ENCODE measurements at regions not wholly inside any gene's neighbourhood (a gene's known extent, or its start where the extent isn't known, plus 50 kb on each side); places are given as distances from the start of the nearest gene placed in this dataset.
"Not testable (repeated sequence)": the region's sequence is repeated elsewhere in the genome, so short reads cannot be mapped to it uniquely, and the experiment has no call there.

DNA sequence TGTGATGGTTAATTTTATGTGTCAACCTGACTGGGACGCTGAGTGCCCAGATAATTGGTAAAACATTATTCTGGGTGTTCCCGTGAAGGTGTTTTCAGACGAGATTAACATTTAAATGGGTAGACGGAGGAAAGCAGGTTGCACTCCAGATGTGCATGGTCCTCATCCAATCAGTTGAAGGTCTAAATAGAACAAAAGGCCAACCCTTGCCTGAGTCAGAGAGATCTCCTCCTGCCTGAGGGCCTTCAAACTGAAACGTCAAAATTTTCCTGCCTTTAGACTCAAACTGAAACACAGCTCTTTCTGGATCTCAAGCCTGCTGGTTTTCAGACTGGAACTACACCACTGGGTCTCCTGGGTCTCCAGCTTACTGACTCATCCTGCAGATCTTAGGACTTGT lies 73.5 kb downstream of the NPIPA8 start:
- H3K27ac Mint-ChIP-seq; DNase-seq; H3K4me1 Mint-ChIP-seq (ENCODE audit: low read depth); H3K36me3 Mint-ChIP-seq (ENCODE audit: low read depth); H3K4me3 Mint-ChIP-seq; H3K9me3 Mint-ChIP-seq; H3K27me3 Mint-ChIP-seq: not testable (repeated sequence)

DNA sequence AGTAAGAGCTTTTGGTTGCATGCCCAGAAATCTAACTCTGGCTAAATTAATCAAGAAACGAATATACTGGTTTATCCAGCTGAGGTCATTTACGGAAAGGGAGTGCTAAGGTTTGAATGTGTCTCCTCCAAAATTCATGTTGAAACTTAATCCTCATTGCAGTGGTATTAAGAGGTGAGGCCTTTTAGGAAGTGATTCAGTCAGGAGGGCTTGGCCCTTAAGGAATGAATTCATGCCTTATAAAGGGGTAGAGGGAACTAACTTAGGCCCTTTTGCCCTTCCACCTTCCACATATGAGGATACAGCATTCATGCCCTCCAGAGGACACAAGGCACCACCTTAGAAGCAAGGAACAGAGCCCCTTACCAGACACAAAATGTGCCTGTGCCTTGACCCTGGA lies 74.7 kb downstream of the NPIPA8 start:
- not testable (repeated sequence) for DNase-seq; H3K4me3 Mint-ChIP-seq; H3K4me1 Mint-ChIP-seq (ENCODE audit: low read depth); H3K27ac Mint-ChIP-seq; H3K27me3 Mint-ChIP-seq; H3K9me3 Mint-ChIP-seq; H3K36me3 Mint-ChIP-seq (ENCODE audit: low read depth)

DNA sequence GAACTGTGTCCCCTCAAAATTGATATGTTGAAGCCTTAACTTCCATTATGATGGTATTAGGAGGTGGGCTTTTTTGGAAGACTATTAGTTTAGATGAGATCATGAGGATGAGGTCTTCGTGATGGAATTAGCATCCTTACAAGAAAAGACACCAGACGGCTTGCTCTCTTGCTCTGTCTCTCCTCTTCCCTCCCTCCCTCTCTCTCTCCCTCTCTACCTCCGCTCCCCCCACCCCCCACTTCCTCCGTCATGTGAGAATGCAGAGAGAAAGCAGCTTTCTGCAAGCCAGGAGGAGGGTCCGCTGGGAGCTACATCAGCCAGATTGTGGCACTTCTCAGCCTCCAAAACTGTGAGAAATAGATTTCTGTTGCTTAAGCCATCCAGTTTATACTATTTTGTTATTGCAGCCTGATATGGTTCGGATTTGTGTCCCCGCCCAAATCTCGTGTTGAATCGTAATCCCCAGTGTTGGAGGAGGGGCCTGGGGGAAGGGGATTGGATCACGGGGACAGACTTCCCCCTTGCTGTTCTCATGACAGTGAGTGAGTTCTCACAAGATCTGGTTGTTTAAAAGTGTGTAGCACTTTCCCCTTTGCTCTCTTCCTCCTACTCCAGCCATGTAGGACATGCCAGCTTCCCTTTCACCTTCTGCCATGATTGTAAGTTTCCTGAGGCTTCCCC lies 76.9 kb downstream of the NPIPA8 start:
- H3K4me1 Mint-ChIP-seq (ENCODE audit: low read depth); H3K4me3 Mint-ChIP-seq; H3K27me3 Mint-ChIP-seq; DNase-seq; H3K36me3 Mint-ChIP-seq (ENCODE audit: low read depth); H3K27ac Mint-ChIP-seq; H3K9me3 Mint-ChIP-seq: not testable (repeated sequence)

DNA sequence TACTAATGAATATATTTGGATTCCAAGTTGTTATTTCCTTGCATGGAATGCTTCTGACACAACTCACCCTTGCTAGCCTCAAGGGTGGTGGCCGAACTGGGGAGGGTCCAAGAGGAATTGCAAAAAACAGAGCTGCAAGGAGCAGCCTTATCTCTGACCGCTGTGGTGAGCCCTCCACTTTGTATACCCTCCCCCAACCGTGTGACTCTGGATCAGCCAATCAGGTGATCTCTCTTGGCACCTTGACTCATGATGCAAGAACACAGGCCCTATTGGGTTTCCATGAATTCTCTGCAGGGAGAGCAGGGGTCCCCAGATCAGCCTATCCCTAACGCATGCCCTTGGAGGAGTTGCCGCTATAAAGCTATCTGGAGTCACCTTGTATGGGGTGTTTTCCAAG lies 83.6 kb downstream of the NPIPA8 start:
- not testable (repeated sequence) for H3K4me3 Mint-ChIP-seq; DNase-seq; H3K9me3 Mint-ChIP-seq; H3K27me3 Mint-ChIP-seq; H3K4me1 Mint-ChIP-seq (ENCODE audit: low read depth); H3K36me3 Mint-ChIP-seq (ENCODE audit: low read depth); H3K27ac Mint-ChIP-seq

DNA sequence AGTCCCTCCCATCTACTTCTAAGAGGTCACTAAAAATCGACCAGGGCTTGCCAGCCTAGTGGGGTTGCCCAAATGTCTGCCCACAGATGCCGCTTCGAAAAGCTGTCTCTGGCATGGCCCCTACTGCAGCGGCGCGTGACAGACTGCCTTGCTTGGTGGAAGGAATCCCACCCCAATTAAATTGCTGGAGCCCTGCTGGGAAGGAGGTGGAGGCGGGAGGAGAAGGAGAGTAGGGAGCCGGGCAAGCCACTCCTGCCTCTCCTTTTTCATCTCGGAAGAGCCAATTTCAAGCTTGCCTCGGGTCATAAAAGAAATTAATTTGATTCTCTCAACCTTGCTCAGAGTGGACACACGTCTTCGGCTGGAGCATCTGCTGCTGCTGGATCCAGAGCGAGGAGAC lies 106.0 kb downstream of the NPIPA8 start:
- H3K36me3 Mint-ChIP-seq (ENCODE audit: low read depth); DNase-seq; H3K27me3 Mint-ChIP-seq; H3K27ac Mint-ChIP-seq; H3K4me3 Mint-ChIP-seq; H3K9me3 Mint-ChIP-seq; H3K4me1 Mint-ChIP-seq (ENCODE audit: low read depth): not testable (repeated sequence)

DNA sequence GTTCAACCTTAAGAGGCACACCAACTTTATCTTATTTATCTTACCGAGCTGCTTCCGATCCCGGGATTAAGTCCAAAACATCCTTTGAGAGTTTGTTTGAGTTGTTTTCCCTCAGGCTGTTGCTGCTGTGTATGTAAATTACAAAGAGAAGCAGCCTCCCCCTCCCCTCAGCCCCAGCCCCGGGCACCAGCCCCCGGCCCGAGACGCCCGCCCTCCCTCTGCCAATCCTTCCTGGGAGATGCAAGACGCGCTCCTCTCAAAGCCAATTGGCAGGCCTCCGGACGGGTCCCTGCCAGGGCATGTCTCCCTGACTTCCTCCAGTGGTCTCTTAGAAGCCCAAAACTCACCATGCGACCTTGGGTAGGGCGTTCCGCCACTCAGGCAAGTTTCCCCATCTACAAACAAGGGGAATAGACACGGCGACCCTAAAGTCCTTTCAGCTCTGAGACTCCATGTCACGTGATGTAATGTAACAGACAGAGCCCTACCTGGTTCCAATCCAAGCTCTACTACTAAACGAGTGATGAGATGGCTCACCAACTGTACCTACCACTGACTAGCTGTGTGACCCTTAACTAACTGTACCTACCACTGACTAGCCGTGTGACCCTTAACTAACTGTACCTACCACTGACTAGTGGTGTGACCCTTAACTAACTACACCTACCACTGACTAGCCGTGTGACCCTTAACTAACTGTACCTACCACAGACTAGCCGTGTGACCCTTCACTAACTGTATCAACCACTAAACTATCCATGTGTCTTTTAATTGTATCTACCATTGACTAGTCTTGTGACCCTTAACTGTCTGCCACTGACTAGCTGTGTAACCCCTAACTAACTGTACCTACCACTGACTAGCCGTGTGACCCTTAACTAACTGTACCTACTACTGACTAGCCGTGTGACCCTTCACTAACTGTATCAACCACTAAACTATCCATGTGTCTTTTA lies 114.2 kb downstream of the NPIPA8 start:
- H3K27me3 Mint-ChIP-seq; DNase-seq; H3K27ac Mint-ChIP-seq; H3K36me3 Mint-ChIP-seq (ENCODE audit: low read depth); H3K9me3 Mint-ChIP-seq; H3K4me1 Mint-ChIP-seq (ENCODE audit: low read depth); H3K4me3 Mint-ChIP-seq: not testable (repeated sequence)

DNA sequence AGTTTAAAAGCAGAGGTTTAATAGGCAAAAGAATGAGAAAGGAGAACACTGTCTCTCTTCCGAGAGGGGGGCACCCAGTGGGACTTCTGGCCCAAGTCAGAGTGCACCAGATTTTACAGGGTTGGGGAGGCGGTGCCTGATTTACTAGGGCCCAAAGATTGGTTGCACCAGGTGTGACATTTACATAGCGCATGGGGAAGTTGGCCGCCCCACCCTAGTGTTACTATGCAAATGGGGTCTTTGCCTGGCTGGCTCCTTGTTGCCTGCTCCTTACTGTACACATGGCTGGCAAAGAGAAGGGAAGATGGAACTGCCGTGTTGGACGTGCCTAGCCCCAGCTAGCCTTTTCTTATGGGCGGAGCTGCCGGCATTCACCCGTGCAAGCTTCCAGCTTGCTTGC lies 118.8 kb downstream of the NPIPA8 start:
- not testable (repeated sequence) for H3K27me3 Mint-ChIP-seq; H3K36me3 Mint-ChIP-seq (ENCODE audit: low read depth); H3K27ac Mint-ChIP-seq; H3K9me3 Mint-ChIP-seq; DNase-seq; H3K4me1 Mint-ChIP-seq (ENCODE audit: low read depth); H3K4me3 Mint-ChIP-seq

DNA sequence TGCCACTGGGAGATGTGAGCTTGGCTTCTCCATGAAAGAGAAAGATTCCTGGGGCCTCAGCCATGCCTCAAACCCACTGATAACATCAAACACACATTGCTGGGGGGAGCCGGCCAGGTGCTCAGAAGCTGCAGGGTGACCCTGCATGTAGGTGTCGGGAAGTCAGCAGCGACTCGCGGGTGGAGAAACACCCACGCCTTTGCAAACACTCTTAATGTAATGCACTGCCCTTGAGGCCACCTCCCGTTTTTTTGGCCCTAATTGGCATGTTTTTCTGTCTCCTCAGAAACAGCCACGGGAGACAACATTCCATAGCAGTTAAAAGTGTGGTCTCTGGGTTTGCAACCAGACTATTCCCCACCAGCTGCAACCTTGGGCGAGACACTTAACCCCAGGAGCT lies 119.7 kb downstream of the NPIPA8 start:
- not testable (repeated sequence) for H3K27ac Mint-ChIP-seq; H3K4me3 Mint-ChIP-seq; H3K36me3 Mint-ChIP-seq (ENCODE audit: low read depth); H3K4me1 Mint-ChIP-seq (ENCODE audit: low read depth); DNase-seq; H3K27me3 Mint-ChIP-seq; H3K9me3 Mint-ChIP-seq

DNA sequence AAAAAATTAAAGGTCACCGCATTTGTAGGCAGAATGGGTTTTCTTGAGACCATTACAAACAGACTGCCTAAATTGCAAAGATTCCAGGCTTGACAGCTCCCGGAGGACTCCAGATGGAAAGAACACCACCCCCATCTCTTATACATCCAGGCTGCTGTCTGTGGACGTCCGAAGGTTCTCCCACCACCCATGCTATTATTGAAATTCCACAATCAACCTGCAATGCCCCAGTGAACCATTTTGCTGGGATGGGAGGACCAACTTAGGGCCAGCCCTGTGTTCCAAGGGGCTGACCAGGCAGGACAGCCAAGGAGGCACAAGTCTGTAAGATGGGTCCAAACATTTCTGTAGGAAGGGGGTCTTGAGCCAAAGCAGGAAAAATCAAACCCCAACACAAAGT lies 122.7 kb downstream of the NPIPA8 start:
- not testable (repeated sequence) for H3K36me3 Mint-ChIP-seq (ENCODE audit: low read depth); H3K27me3 Mint-ChIP-seq; H3K27ac Mint-ChIP-seq; DNase-seq; H3K9me3 Mint-ChIP-seq; H3K4me3 Mint-ChIP-seq; H3K4me1 Mint-ChIP-seq (ENCODE audit: low read depth)

DNA sequence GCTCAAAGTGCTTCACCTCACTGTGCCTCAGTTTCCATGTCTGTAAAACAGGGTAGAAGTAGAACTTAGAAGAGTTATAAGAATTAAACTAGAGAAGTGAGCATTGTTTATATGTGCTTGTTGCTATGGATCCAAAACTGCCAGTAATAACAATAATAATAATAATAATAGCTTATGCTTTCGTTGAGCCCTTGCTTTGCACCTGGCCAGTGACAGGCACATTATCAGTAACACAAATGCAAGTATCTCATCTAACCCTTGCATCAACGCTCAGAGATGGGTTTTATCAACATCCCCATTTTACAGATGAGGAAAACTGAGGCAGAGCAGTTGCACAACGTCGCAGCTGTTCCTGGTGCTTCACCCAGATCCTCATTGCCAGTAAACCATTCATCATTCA lies 125.0 kb downstream of the NPIPA8 start:
- not testable (repeated sequence) for H3K4me3 Mint-ChIP-seq; H3K27me3 Mint-ChIP-seq; DNase-seq; H3K36me3 Mint-ChIP-seq (ENCODE audit: low read depth); H3K27ac Mint-ChIP-seq; H3K4me1 Mint-ChIP-seq (ENCODE audit: low read depth); H3K9me3 Mint-ChIP-seq

DNA sequence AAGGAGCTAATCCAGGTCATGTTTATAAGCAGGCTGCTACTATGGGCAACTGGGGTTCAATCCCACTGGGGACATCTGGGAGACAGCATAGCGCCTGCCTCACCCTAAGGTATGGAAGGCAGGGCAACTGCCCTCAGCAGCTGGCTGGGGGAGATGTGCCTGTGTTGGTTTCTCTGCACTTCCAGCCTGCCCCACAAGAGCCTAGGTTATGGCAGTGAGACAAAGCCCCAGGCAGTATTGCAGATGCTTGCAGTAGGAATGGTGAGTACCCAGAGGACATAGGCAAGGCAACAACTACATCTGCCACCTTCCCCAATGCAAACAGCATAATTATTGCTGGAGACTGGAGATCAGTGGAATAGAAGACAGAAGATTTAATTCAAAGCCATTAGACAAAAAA lies 131.8 kb downstream of the NPIPA8 start:
- not testable (repeated sequence) for H3K4me1 Mint-ChIP-seq (ENCODE audit: low read depth); H3K9me3 Mint-ChIP-seq; H3K27me3 Mint-ChIP-seq; H3K4me3 Mint-ChIP-seq; H3K27ac Mint-ChIP-seq; H3K36me3 Mint-ChIP-seq (ENCODE audit: low read depth); DNase-seq

DNA sequence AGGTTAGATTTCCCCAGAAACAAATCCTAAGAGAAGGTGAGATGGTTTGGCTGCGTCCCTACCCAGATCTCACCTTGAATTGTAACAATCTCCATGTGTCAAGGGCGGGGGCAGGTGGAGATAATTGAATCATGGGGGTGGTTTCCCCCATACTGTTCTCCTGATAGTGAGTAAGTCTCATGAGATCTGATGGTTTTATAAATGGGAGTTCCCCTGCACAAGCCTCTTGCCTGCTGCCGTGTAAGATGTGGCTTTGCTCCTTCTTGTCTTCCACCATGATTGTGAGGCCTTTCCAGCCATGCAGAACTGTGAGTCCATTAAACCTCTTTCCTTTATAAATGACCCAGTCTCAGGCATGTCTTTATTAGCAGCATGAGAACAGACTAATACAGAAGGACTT lies 132.2 kb downstream of the NPIPA8 start:
- not testable (repeated sequence) for H3K27ac Mint-ChIP-seq; H3K4me1 Mint-ChIP-seq (ENCODE audit: low read depth); H3K4me3 Mint-ChIP-seq; H3K27me3 Mint-ChIP-seq; DNase-seq; H3K36me3 Mint-ChIP-seq (ENCODE audit: low read depth); H3K9me3 Mint-ChIP-seq

DNA sequence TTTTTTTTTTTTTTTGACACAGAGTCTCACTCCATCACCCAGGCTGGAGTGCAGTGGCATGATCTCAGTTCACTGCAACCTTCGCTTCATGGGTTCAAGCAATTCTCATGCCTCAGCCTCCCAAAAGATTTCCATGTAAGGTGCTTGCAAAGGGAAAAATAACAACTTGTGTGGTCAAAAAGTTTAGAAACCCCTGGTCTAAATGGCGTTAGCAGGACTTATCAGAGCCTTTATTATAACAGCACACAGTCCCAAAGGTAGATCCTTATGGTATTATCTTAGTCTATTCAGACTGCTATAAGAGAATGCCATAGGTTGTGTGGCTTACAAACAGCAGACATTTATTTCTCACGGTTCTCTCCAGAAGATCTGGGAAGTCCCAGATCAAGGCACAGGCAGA lies 135.0 kb downstream of the NPIPA8 start:
- not testable (repeated sequence) for H3K9me3 Mint-ChIP-seq; H3K36me3 Mint-ChIP-seq (ENCODE audit: low read depth)

DNA sequence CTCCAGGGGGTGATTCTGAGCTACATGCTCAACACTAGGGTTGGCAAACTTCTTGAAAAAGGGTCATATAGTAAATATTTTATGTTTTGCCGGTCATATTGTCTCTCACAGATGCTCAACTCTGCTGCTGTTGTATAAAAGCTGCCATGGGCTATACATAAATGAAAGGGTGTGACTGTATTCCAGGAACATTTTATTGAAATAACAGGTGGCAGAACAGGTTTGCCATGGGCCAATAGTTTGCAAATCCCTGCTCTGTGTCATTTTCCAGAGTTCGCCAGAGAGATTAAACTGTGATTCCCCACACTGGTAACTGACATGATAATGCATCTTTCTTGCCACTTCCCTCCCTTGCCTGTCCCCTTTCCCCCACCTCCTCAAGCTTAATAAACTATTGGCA lies 144.1 kb downstream of the NPIPA8 start:
- H3K27me3 Mint-ChIP-seq; DNase-seq; H3K9me3 Mint-ChIP-seq; H3K36me3 Mint-ChIP-seq (ENCODE audit: low read depth); H3K4me3 Mint-ChIP-seq; H3K4me1 Mint-ChIP-seq (ENCODE audit: low read depth); H3K27ac Mint-ChIP-seq: not testable (repeated sequence)

More for the DNA sequence above, 135.0 kb downstream of the NPIPA8 start:
- not testable (repeated sequence) for H3K4me1 Mint-ChIP-seq (ENCODE audit: low read depth); DNase-seq; H3K4me3 Mint-ChIP-seq; H3K27ac Mint-ChIP-seq; H3K27me3 Mint-ChIP-seq

DNA sequence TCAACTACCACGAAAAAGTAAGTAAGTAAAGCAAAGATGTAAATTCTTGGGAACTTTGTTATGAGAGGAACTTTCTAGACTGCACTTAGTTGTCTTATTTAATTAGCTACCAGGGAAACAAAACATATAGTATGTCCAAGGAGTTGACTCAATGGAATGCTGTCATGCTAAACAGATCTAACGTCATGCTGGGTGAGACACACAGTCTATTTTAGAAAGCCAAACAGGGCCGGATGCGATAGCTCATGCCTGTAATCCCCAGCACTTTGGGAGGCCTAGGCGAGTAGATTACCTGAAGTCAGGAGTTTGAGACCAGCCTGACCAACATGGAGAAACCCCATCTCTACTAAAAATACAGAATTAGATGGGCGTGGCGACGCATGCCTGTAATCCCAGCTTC lies 146.4 kb downstream of the NPIPA8 start:
- not testable (repeated sequence) for H3K9me3 Mint-ChIP-seq; DNase-seq; H3K4me1 Mint-ChIP-seq (ENCODE audit: low read depth); H3K4me3 Mint-ChIP-seq; H3K36me3 Mint-ChIP-seq (ENCODE audit: low read depth); H3K27me3 Mint-ChIP-seq; H3K27ac Mint-ChIP-seq
